Loucy (cell line): ENCODE measurements at regions not wholly inside any gene's neighbourhood (a gene's known extent, or its start where the extent isn't known, plus 50 kb on each side); places are given as distances from the start of the nearest gene placed in this dataset.

ENCODE experiments used
- H2AFZ ChIP-seq: fragments of 200-600 bp; sonication (generic); 2 replicates; pipeline ENCODE4 v1.6.0; 2016; ENCODE audit warnings: antibody characterized with exemption, mild to moderate bottlenecking, low read length, moderate library complexity
- H3F3A ChIP-seq: fragments of 200-600 bp; 2 replicates; pipeline ENCODE4 v1.6.0; 2016; ENCODE audit warnings: antibody characterized with exemption, low read depth, mild to moderate bottlenecking
- H3K27me3 ChIP-seq: fragments of 200-600 bp; sonication (generic); 2 replicates; pipeline ENCODE4 v1.6.1; 2014; ENCODE audit warnings: low read length, mild to moderate bottlenecking; ENCODE audit not compliant: insufficient read depth, poor library complexity, severe bottlenecking
- H3K36me3 ChIP-seq: fragments of 200-600 bp; sonication (generic); 2 replicates; pipeline ENCODE4 v1.6.1; 2016; ENCODE audit warnings: low read length; ENCODE audit not compliant: insufficient read depth
- H3K4me1 ChIP-seq: fragments of 200-600 bp; sonication (generic); 2 replicates; pipeline ENCODE4 v1.5.1; 2014; ENCODE audit warnings: low read length, mild to moderate bottlenecking; ENCODE audit not compliant: insufficient read depth, poor library complexity, severe bottlenecking
- H3K4me2 ChIP-seq: fragments of 200-600 bp; sonication (generic); 2 replicates; pipeline ENCODE4 v1.6.0; 2014; ENCODE audit warnings: antibody characterized with exemption, low read length, low read depth, mild to moderate bottlenecking; ENCODE audit not compliant: poor library complexity, severe bottlenecking
- H3K4me3 ChIP-seq: fragments of 200-600 bp; sonication (generic); 2 replicates; pipeline ENCODE4 v1.5.1; 2014; ENCODE audit warnings: low read length, mild to moderate bottlenecking, mixed read lengths; ENCODE audit not compliant: poor library complexity, severe bottlenecking
- H3K79me2 ChIP-seq: fragments of 200-600 bp; sonication (generic); 2 replicates; pipeline ENCODE4 v1.6.1; 2014; ENCODE audit warnings: low read length; ENCODE audit not compliant: insufficient read depth
- H3K9ac ChIP-seq: fragments of 200-600 bp; sonication (generic); 2 replicates; pipeline ENCODE4 v1.6.0; 2014; ENCODE audit warnings: mild to moderate bottlenecking, low read depth, low read length, moderate library complexity; ENCODE audit not compliant: poor library complexity, severe bottlenecking
- H3K9me2 ChIP-seq: fragments of 200-600 bp; sonication (generic); replicated peaks from 2 replicates; pipeline ENCODE4 v1.6.1; 2016; ENCODE audit warnings: low read depth, low read length, mixed read lengths
- H3K9me3 ChIP-seq: fragments of 200-600 bp; sonication (generic); 2 replicates; pipeline ENCODE4 v1.6.1; 2014; ENCODE audit warnings: mild to moderate bottlenecking, antibody characterized with exemption, low read length, low read depth; ENCODE audit not compliant: insufficient read depth
- H4K20me1 ChIP-seq: fragments of 200-600 bp; sonication (generic); 2 replicates; pipeline ENCODE4 v1.6.0; 2014; ENCODE audit warnings: antibody characterized with exemption, low read length, mild to moderate bottlenecking; ENCODE audit not compliant: insufficient read depth, poor library complexity, severe bottlenecking
- CTCF ChIP-seq: fragments of 200-600 bp; sonication (generic); conservative IDR thresholded peaks from 2 replicates; pipeline ENCODE4 v1.5.1; 2014; ENCODE audit warnings: mild to moderate bottlenecking, antibody characterized with exemption, low read length
- EZH2phosphoT487 ChIP-seq: fragments of 200-600 bp; IDR thresholded peaks from 2 replicates; pipeline ENCODE4 v1.6.1; 2018; ENCODE audit warnings: antibody characterized with exemption, mild to moderate bottlenecking, moderate library complexity, borderline replicate concordance

DNA sequence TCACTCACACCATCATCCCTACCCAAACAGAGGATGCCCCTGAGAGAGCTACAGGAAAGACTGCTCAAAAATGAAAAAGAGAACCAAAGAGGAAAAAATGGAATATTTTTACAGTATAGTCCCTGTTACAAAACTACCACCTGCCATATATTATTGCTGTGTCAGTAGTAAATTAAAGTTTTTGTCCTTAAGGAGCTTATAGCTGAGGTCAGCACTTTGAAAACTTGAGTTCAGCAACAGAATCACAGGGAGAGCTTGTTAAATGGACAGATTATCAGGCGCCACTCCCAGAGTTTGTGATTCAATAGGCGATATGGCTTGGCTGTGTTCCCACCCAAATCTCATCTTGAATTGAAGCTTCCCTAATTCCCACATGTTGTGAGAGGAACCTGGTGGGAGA lies 71.9 kb upstream of the FAM9A start:
- no peak for TF ChIP-seq EZH2phosphoT487
- no peak for TF ChIP-seq CTCF
- no peaks in the 10 kb centered on the region for H3K79me2 ChIP-seq
- no peaks in the 10 kb centered on the region for H3K9me2 ChIP-seq
- H3K4me3 ChIP-seq: no peak overlapping the region
- no peaks in the 10 kb centered on the region for H3K27me3 ChIP-seq
- H3K4me1 ChIP-seq: no peaks in the 10 kb centered on the region
- no peak overlapping the region for H3K4me2 ChIP-seq
- H3K36me3 ChIP-seq: no peaks in the 10 kb centered on the region
- H3K9ac ChIP-seq: no peak overlapping the region
- H2AFZ ChIP-seq: no peak overlapping the region
- H4K20me1 ChIP-seq: no peaks in the 10 kb centered on the region
- no peaks in the 10 kb centered on the region for H3F3A ChIP-seq
- no peaks in the 10 kb centered on the region for H3K9me3 ChIP-seq

DNA sequence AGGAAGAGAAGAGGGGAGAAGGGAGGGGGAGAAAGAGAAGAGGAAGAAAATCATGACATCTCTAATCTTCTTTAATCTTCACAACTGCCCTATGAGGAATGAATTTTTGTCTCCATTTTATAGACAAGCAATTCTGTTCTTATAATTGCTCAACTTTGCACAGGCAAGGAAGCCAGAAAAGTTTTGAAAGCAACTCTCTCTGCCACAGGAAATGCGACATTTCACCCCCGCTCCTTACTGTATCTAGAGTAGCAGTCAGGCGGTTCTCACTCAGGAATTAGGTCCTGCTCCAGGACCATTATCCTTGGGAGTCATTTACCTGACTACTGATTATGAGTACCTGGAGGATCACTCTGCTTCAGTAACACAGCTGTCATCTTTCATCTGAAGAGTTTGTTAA lies 69.2 kb upstream of the FAM9A start:
- no peaks in the 10 kb centered on the region for H3K9me2 ChIP-seq
- no peak overlapping the region for H3K9ac ChIP-seq
- H3K4me3 ChIP-seq: no peak overlapping the region
- H3K4me2 ChIP-seq: no peak overlapping the region
- no peak for TF ChIP-seq EZH2phosphoT487
- no peak for TF ChIP-seq CTCF
- no peaks in the 10 kb centered on the region for H3F3A ChIP-seq
- H4K20me1 ChIP-seq: no peaks in the 10 kb centered on the region
- no peaks in the 10 kb centered on the region for H3K36me3 ChIP-seq
- no peaks in the 10 kb centered on the region for H3K27me3 ChIP-seq
- H2AFZ ChIP-seq: no peak overlapping the region
- no peaks in the 10 kb centered on the region for H3K9me3 ChIP-seq
- H3K79me2 ChIP-seq: no peaks in the 10 kb centered on the region
- H3K4me1 ChIP-seq: no peaks in the 10 kb centered on the region

GRCh38 chrX:8869812-8870211 lies 68.6 kb upstream of the FAM9A start:
- H2AFZ ChIP-seq: no peak overlapping the region

More at GRCh38 chrX:8869812-8870211, 68.6 kb upstream of the FAM9A start:
- TF ChIP-seq EZH2phosphoT487 (no peak), CTCF (no peak)
- no peaks in the 10 kb centered on the region for H3F3A ChIP-seq
- no peaks in the 10 kb centered on the region for H4K20me1 ChIP-seq
- no peaks in the 10 kb centered on the region for H3K27me3 ChIP-seq
- no peak overlapping the region for H3K4me2 ChIP-seq
- H3K9me3 ChIP-seq: no peaks in the 10 kb centered on the region
- H3K4me1 ChIP-seq: no peaks in the 10 kb centered on the region
- no peaks in the 10 kb centered on the region for H3K36me3 ChIP-seq
- no peak overlapping the region for H3K4me3 ChIP-seq
- H3K79me2 ChIP-seq: no peaks in the 10 kb centered on the region
- H3K9me2 ChIP-seq: no peaks in the 10 kb centered on the region
- no peak overlapping the region for H3K9ac ChIP-seq
